Memory B cell (primary cell): ENCODE measurements at regions not wholly inside any gene's neighbourhood (a gene's known extent, or its start where the extent isn't known, plus 50 kb on each side); places are given as distances from the start of the nearest gene placed in this dataset.

Experiments used
- ATAC-seq: fragments of 150-1000 bp; cut with Tn5 transposase; 2 replicates; pipeline ENCODE4 v1.10.0; 2021; ENCODE audit warnings: low read depth, mild to moderate bottlenecking, moderate library complexity
- DNase-seq, 2 donors: peaks; one replicate each; pipeline ENCODE4 v3.0.0; 2022; ENCODE audit warnings: low spot score in 2 of 2
- H3K27ac Mint-ChIP-seq: one replicate; pipeline ENCODE4 v1.8.0; 2022; ENCODE audit warnings: mild to moderate bottlenecking, moderate library complexity, mixed read lengths
- H3K27me3 Mint-ChIP-seq: one replicate; pipeline ENCODE4 v1.8.0; 2022; ENCODE audit warnings: mixed read lengths
- H3K36me3 Mint-ChIP-seq: one replicate; pipeline ENCODE4 v1.8.0; 2022; ENCODE audit warnings: mild to moderate bottlenecking, mixed read lengths
- H3K4me1 Mint-ChIP-seq: one replicate; pipeline ENCODE4 v1.8.0; 2022; ENCODE audit warnings: mixed read lengths
- H3K4me3 Mint-ChIP-seq: one replicate; pipeline ENCODE4 v1.8.0; 2022; ENCODE audit warnings: mild to moderate bottlenecking, moderate library complexity, mixed read lengths
- H3K9me3 Mint-ChIP-seq: one replicate; pipeline ENCODE4 v1.8.0; 2022; ENCODE audit warnings: mixed read lengths

- ATAC-seq = no peak
- H3K36me3 Mint-ChIP-seq = no peaks in the 10 kb centered on the region
- no peaks in the 10 kb centered on the region for H3K4me1 Mint-ChIP-seq
- DNase-seq = no peak
- no peak overlapping the region for H3K27ac Mint-ChIP-seq
- no peak overlapping the region for H3K4me3 Mint-ChIP-seq
- peaks cover 4% of the 10 kb centered on the region for H3K9me3 Mint-ChIP-seq
- no peaks in the 10 kb centered on the region for H3K27me3 Mint-ChIP-seq
These were observed 270.7 kb upstream of the MIR17HG start for GRCh38 chr13:91076830-91077229.

GRCh38 chr13:91078093-91078679 is 269.3 kb upstream of the MIR17HG start:
- ATAC-seq (no peak), DNase-seq (no peak)
- no peaks in the 10 kb centered on the region for H3K36me3 Mint-ChIP-seq
- no peak overlapping the region for H3K4me3 Mint-ChIP-seq
- H3K27ac Mint-ChIP-seq = no peak overlapping the region
- peaks cover 6% of the 10 kb centered on the region for H3K9me3 Mint-ChIP-seq
- no peaks in the 10 kb centered on the region for H3K4me1 Mint-ChIP-seq
- no peaks in the 10 kb centered on the region for H3K27me3 Mint-ChIP-seq

- H3K9me3 Mint-ChIP-seq = peaks cover 6% of the 10 kb centered on the region
- no peaks in the 10 kb centered on the region for H3K36me3 Mint-ChIP-seq
- H3K4me3 Mint-ChIP-seq = no peak overlapping the region
- no peaks in the 10 kb centered on the region for H3K27me3 Mint-ChIP-seq
- no peak for DNase-seq
- ATAC-seq = no peak
- no peak overlapping the region for H3K27ac Mint-ChIP-seq
- no peaks in the 10 kb centered on the region for H3K4me1 Mint-ChIP-seq
These were observed 268.3 kb upstream of the MIR17HG start for GRCh38 chr13:91079176-91079575.

- Mint-ChIP-seq H3K9me3 (peaks cover 6% of the 10 kb centered on the region), H3K4me1 (no peaks in the 10 kb centered on the region), H3K27me3 (peaks cover 2% of the 10 kb centered on the region), H3K4me3 (no peak overlapping the region), H3K36me3 (no peaks in the 10 kb centered on the region), H3K27ac (no peak overlapping the region)
- DNase-seq (no peak), ATAC-seq (no peak)
These were observed 262.4 kb upstream of the MIR17HG start for GRCh38 chr13:91085127-91085526.

- peaks cover 2% of the 10 kb centered on the region for H3K9me3 Mint-ChIP-seq
- no peak overlapping the region for H3K4me3 Mint-ChIP-seq
- ATAC-seq (no peak), DNase-seq (no peak)
- no peak overlapping the region for H3K27ac Mint-ChIP-seq
- no peaks in the 10 kb centered on the region for H3K36me3 Mint-ChIP-seq
- peaks cover 2% of the 10 kb centered on the region for H3K27me3 Mint-ChIP-seq
- no peaks in the 10 kb centered on the region for H3K4me1 Mint-ChIP-seq
These were observed 260.4 kb upstream of the MIR17HG start for GRCh38 chr13:91086936-91087716.

GRCh38 chr13:91097269-91097668 is 250.2 kb upstream of the MIR17HG start:
- H3K9me3 Mint-ChIP-seq = no peaks in the 10 kb centered on the region
- H3K36me3 Mint-ChIP-seq = no peaks in the 10 kb centered on the region
- DNase-seq = no peak
- ATAC-seq = no peak
- no peaks in the 10 kb centered on the region for H3K27me3 Mint-ChIP-seq
- H3K27ac Mint-ChIP-seq = no peak overlapping the region
- H3K4me1 Mint-ChIP-seq = no peaks in the 10 kb centered on the region
- no peak overlapping the region for H3K4me3 Mint-ChIP-seq

GRCh38 chr13:91099877-91100276 is 247.6 kb upstream of the MIR17HG start:
- H3K27ac Mint-ChIP-seq = no peak overlapping the region
- no peaks in the 10 kb centered on the region for H3K27me3 Mint-ChIP-seq
- H3K9me3 Mint-ChIP-seq = no peaks in the 10 kb centered on the region
- H3K4me3 Mint-ChIP-seq = no peak overlapping the region
- no peak for DNase-seq
- H3K36me3 Mint-ChIP-seq = no peaks in the 10 kb centered on the region
- H3K4me1 Mint-ChIP-seq = no peaks in the 10 kb centered on the region
- no peak for ATAC-seq

GRCh38 chr13:91100944-91101343 is 246.5 kb upstream of the MIR17HG start:
- H3K36me3 Mint-ChIP-seq = no peaks in the 10 kb centered on the region
- ATAC-seq (no peak), DNase-seq (no peak)
- H3K4me1 Mint-ChIP-seq = no peaks in the 10 kb centered on the region
- no peaks in the 10 kb centered on the region for H3K9me3 Mint-ChIP-seq
- no peak overlapping the region for H3K27ac Mint-ChIP-seq
- no peaks in the 10 kb centered on the region for H3K27me3 Mint-ChIP-seq
- no peak overlapping the region for H3K4me3 Mint-ChIP-seq

GRCh38 chr13:91101381-91101780 is 246.1 kb upstream of the MIR17HG start:
- H3K36me3 Mint-ChIP-seq = no peaks in the 10 kb centered on the region
- no peaks in the 10 kb centered on the region for H3K9me3 Mint-ChIP-seq
- no peaks in the 10 kb centered on the region for H3K27me3 Mint-ChIP-seq
- no peak overlapping the region for H3K4me3 Mint-ChIP-seq
- DNase-seq (no peak), ATAC-seq (no peak)
- H3K27ac Mint-ChIP-seq = no peak overlapping the region
- H3K4me1 Mint-ChIP-seq = no peaks in the 10 kb centered on the region

GRCh38 chr13:91105270-91105669 is 242.2 kb upstream of the MIR17HG start:
- ATAC-seq = no peak

GRCh38 chr13:91106565-91106964 is 240.9 kb upstream of the MIR17HG start:
- no peak for ATAC-seq
- Mint-ChIP-seq H3K4me3 (no peak overlapping the region), H3K27ac (no peak overlapping the region), H3K9me3 (no peaks in the 10 kb centered on the region), H3K4me1 (no peaks in the 10 kb centered on the region), H3K27me3 (no peaks in the 10 kb centered on the region), H3K36me3 (no peaks in the 10 kb centered on the region)
- no peak for DNase-seq

More at GRCh38 chr13:91105270-91105669, 242.2 kb upstream of the MIR17HG start:
- no peaks in the 10 kb centered on the region for H3K36me3 Mint-ChIP-seq
- no peaks in the 10 kb centered on the region for H3K9me3 Mint-ChIP-seq
- no peak overlapping the region for H3K4me3 Mint-ChIP-seq
- H3K27me3 Mint-ChIP-seq = no peaks in the 10 kb centered on the region
- no peak overlapping the region for H3K27ac Mint-ChIP-seq
- H3K4me1 Mint-ChIP-seq = no peaks in the 10 kb centered on the region
- no peak for DNase-seq

- no peak overlapping the region for H3K27ac Mint-ChIP-seq
- H3K4me1 Mint-ChIP-seq = no peaks in the 10 kb centered on the region
- no peak for DNase-seq
- H3K9me3 Mint-ChIP-seq = no peaks in the 10 kb centered on the region
- H3K36me3 Mint-ChIP-seq = no peaks in the 10 kb centered on the region
- H3K27me3 Mint-ChIP-seq = no peaks in the 10 kb centered on the region
- H3K4me3 Mint-ChIP-seq = no peak overlapping the region
- ATAC-seq = no peak
These were observed 239.2 kb upstream of the MIR17HG start for GRCh38 chr13:91108315-91108714.

GRCh38 chr13:91111476-91112200 is 235.8 kb upstream of the MIR17HG start:
- Mint-ChIP-seq H3K4me3 (no peak overlapping the region), H3K4me1 (no peaks in the 10 kb centered on the region), H3K27ac (no peak overlapping the region), H3K9me3 (peaks cover 3% of the 10 kb centered on the region), H3K27me3 (no peaks in the 10 kb centered on the region), H3K36me3 (no peaks in the 10 kb centered on the region)
- no peak for ATAC-seq
- no peak for DNase-seq

GRCh38 chr13:91112201-91112923 is 235.1 kb upstream of the MIR17HG start:
- Mint-ChIP-seq H3K27ac (no peak overlapping the region), H3K27me3 (no peaks in the 10 kb centered on the region), H3K9me3 (peaks cover 3% of the 10 kb centered on the region), H3K4me1 (no peaks in the 10 kb centered on the region), H3K36me3 (no peaks in the 10 kb centered on the region), H3K4me3 (no peak overlapping the region)
- ATAC-seq (no peak), DNase-seq (no peak)
